ENCODE measurements at regions not wholly inside any gene's neighbourhood (a gene's known extent, or its start where the extent isn't known, plus 50 kb on each side); places are given as distances from the start of the nearest gene placed in this dataset.
A peak's percentile ranks its signal among the peaks of the same experiment; 100 is the strongest.

GRCh38 chr5:33227746-33228145, 213.0 kb upstream of the TARS1 start:
- POLR2A ChIA-PET (ENCODE audit: unreplicated experiment), result no interaction called here
- Histone ChIP-seq H3K9ac (ENCODE audit: low read length) (no peak overlapping the region), H3F3A (ENCODE audit: low read length, unreplicated experiment) (no peaks in the 10 kb centered on the region), H3K79me2 (ENCODE audit: low read length) (no peaks in the 10 kb centered on the region), H3K9me2 (replicated peaks; ENCODE audit: low read length) (no peaks in the 10 kb centered on the region), H4K20me1 (ENCODE audit: low read length) (no peaks in the 10 kb centered on the region), H3K4me3 (ENCODE audit: low read length) (no peak overlapping the region), H3K4me1 (ENCODE audit: insufficient read depth, low read length) (peaks cover 5% of the 10 kb centered on the region; the same call in 1 of the 2 replicates), H3K36me3 (ENCODE audit: low read depth, low read length) (no peaks in the 10 kb centered on the region), H3K27me3 (ENCODE audit: low read length) (no peaks in the 10 kb centered on the region), H3K27ac (ENCODE audit: low read length) (no peak overlapping the region), H2AFZ (ENCODE audit: low read length) (no peak overlapping the region), H3K9me3 (ENCODE audit: low read length) (no peaks in the 10 kb centered on the region), H3K4me2 (ENCODE audit: low read length) (no peak overlapping the region)
- BruUV-seq (replicated peaks), result no TSS peak
- no peak for DNase-seq
- intact Hi-C loops (cut with micrococcal nuclease), result no loop called here
- CTCF ChIA-PET, result no interaction called here
- TF ChIP-seq EZH2phosphoT487 (IDR thresholded peaks at IDR 0.05; ENCODE audit: borderline replicate concordance, low read length) (no peak), EZH2 (IDR thresholded peaks at IDR 0.05; ENCODE audit: low read length, unreplicated experiment) (no peak)
- TF ChIP-seq, protein P1, sequence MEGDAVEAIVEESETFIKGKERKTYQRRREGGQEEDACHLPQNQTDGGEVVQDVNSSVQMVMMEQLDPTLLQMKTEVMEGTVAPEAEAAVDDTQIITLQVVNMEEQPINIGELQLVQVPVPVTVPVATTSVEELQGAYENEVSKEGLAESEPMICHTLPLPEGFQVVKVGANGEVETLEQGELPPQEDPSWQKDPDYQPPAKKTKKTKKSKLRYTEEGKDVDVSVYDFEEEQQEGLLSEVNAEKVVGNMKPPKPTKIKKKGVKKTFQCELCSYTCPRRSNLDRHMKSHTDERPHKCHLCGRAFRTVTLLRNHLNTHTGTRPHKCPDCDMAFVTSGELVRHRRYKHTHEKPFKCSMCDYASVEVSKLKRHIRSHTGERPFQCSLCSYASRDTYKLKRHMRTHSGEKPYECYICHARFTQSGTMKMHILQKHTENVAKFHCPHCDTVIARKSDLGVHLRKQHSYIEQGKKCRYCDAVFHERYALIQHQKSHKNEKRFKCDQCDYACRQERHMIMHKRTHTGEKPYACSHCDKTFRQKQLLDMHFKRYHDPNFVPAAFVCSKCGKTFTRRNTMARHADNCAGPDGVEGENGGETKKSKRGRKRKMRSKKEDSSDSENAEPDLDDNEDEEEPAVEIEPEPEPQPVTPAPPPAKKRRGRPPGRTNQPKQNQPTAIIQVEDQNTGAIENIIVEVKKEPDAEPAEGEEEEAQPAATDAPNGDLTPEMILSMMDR (conservative IDR thresholded peaks at IDR 0.05; ENCODE audit: low read depth, low read length), result no peak
- ATAC-seq, result peak; percentile 5; the same call in 1 of the 2 replicates

GRCh38 chr5:33228149-33228548, 212.6 kb upstream of the TARS1 start:
- no peak overlapping the region for H2AFZ ChIP-seq (ENCODE audit: low read length)
- H3K27ac ChIP-seq (ENCODE audit: low read length), result no peak overlapping the region
- no peaks in the 10 kb centered on the region for H3K36me3 ChIP-seq (ENCODE audit: low read depth, low read length)
- no peak; the same call in 1 of the 2 replicates for ATAC-seq
- no peaks in the 10 kb centered on the region for H4K20me1 ChIP-seq (ENCODE audit: low read length)
- ChIA-PET POLR2A (ENCODE audit: unreplicated experiment) (no interaction called here), CTCF (no interaction called here)
- H3K27me3 ChIP-seq (ENCODE audit: low read length), result no peaks in the 10 kb centered on the region
- H3K9ac ChIP-seq (ENCODE audit: low read length), result no peak overlapping the region
- H3K4me1 ChIP-seq (ENCODE audit: insufficient read depth, low read length), result peaks cover 5% of the 10 kb centered on the region; the same call in 1 of the 2 replicates
- no peak overlapping the region for H3K4me2 ChIP-seq (ENCODE audit: low read length)
- H3K4me3 ChIP-seq (ENCODE audit: low read length), result no peak overlapping the region
- no peaks in the 10 kb centered on the region for H3K9me2 ChIP-seq (replicated peaks; ENCODE audit: low read length)
- TF ChIP-seq EZH2phosphoT487 (IDR thresholded peaks at IDR 0.05; ENCODE audit: borderline replicate concordance, low read length) (no peak), EZH2 (IDR thresholded peaks at IDR 0.05; ENCODE audit: low read length, unreplicated experiment) (no peak)
- TF ChIP-seq, protein P1 (conservative IDR thresholded peaks at IDR 0.05; ENCODE audit: low read depth, low read length), result no peak
- no peaks in the 10 kb centered on the region for H3K9me3 ChIP-seq (ENCODE audit: low read length)
- no TSS peak for BruUV-seq (replicated peaks)
- no peaks in the 10 kb centered on the region for H3K79me2 ChIP-seq (ENCODE audit: low read length)
- no peaks in the 10 kb centered on the region for H3F3A ChIP-seq (ENCODE audit: low read length, unreplicated experiment)
- DNase-seq, result no peak
- intact Hi-C loops (cut with micrococcal nuclease), result no loop called here

DNA sequence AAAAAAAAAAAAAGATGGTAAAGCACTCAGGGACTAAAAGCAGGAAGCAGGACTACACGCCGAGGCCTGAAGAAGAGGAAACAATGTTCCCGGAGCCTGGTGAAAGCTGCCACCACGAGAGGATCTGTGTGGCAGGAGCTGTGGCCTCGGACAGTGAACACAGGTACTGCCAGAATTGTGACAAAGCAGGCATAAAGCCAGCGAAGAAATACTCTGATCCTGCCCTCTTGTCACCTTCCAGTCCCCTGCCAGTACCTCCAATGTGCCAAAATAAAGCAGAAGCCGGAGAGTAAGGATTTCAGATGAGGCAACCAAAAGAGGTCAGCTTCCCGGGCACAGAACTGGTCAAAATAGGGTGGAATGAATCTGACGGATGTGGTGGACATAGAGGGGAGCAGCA, 211.5 kb upstream of the TARS1 start:
- intact Hi-C loops (cut with micrococcal nuclease), result no loop called here
- POLR2A ChIA-PET (ENCODE audit: unreplicated experiment), result no interaction called here
- Histone ChIP-seq H3K27me3 (ENCODE audit: low read length) (no peaks in the 10 kb centered on the region), H2AFZ (ENCODE audit: low read length) (no peak overlapping the region), H3K27ac (ENCODE audit: low read length) (no peak overlapping the region), H3K9ac (ENCODE audit: low read length) (no peak overlapping the region), H3K9me2 (replicated peaks; ENCODE audit: low read length) (no peaks in the 10 kb centered on the region), H3K79me2 (ENCODE audit: low read length) (no peaks in the 10 kb centered on the region), H3K36me3 (ENCODE audit: low read depth, low read length) (no peaks in the 10 kb centered on the region), H3F3A (ENCODE audit: low read length, unreplicated experiment) (no peaks in the 10 kb centered on the region), H4K20me1 (ENCODE audit: low read length) (no peaks in the 10 kb centered on the region), H3K9me3 (ENCODE audit: low read length) (no peaks in the 10 kb centered on the region), H3K4me1 (ENCODE audit: insufficient read depth, low read length) (no peaks in the 10 kb centered on the region), H3K4me3 (ENCODE audit: low read length) (no peak overlapping the region), H3K4me2 (ENCODE audit: low read length) (no peak overlapping the region)
- CTCF ChIA-PET, result no interaction called here
- no TSS peak for BruUV-seq (replicated peaks)
- ATAC-seq, result no peak
- DNase-seq, result no peak
- no peak for TF ChIP-seq EZH2phosphoT487 (IDR thresholded peaks at IDR 0.05; ENCODE audit: borderline replicate concordance, low read length)
- no peak for TF ChIP-seq EZH2 (IDR thresholded peaks at IDR 0.05; ENCODE audit: low read length, unreplicated experiment)
- TF ChIP-seq, protein P1 (conservative IDR thresholded peaks at IDR 0.05; ENCODE audit: low read depth, low read length), result no peak

Measured in PC-3 (cell line).